ENCODE measurements at regions not wholly inside any gene's neighbourhood (a gene's known extent, or its start where the extent isn't known, plus 50 kb on each side); places are given as distances from the start of the nearest gene placed in this dataset.

DNA sequence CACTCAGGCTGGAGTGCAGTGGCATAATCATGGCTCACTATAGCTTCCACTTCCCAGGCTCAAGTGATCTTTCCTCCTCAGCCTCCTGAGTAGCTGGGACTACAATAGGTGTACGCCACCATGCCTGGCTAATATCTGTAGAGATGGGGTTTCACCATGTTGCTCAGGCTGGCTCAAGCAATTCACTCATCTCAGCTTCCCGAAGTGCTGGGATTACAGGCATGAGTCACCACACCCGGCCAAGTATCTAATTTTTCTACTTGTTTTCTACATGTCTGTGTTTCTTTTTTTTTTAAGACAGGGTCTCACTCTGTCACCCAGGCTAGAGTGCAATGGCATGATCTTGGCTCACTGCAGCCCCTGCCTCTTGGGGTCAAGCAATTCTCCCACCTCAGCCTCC, 119.7 kb upstream of the MED13L start:
- no peak overlapping the region for H3K27ac ChIP-seq (ENCODE audit: low read depth, low read length)

DNA sequence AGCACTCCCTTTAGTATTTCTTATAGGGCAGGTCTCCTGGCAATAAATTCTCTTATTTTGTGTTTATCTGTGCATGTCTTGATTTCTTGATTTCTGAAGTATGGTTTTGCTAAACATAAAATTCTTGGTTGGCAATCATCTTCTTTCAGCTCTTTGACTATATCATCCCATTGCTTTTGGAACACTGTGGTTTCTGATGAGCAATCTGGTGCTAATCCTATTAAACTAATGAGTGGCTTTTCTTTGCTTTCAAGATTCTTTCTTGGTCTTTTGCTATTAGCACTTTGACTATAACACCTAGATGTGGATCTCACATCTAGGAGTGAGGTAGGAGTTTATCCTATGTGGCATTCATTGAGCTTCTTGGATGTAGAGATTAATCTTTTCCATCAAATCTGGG, 120.7 kb upstream of the MED13L start:
- Histone ChIP-seq H3K4me3 (ENCODE audit: low read depth, low read length) (no peak overlapping the region), H3K27me3 (ENCODE audit: control insufficient read depth, insufficient read depth, low read length) (no peaks in the 10 kb centered on the region), H3K9me3 (ENCODE audit: control insufficient read depth, insufficient read depth, low read depth, low read length) (peaks cover 10% of the 10 kb centered on the region), H3K4me1 (ENCODE audit: control insufficient read depth, insufficient read depth, low read length) (no peaks in the 10 kb centered on the region), H3K27ac (ENCODE audit: low read depth, low read length) (no peak overlapping the region), H3K36me3 (ENCODE audit: control insufficient read depth, insufficient read depth, low read length) (no peaks in the 10 kb centered on the region), H3K9ac (ENCODE audit: low read length) (no peak overlapping the region)

More for the DNA sequence above, 119.7 kb upstream of the MED13L start:
- Histone ChIP-seq H3K9ac (ENCODE audit: low read length) (no peak overlapping the region), H3K4me3 (ENCODE audit: low read depth, low read length) (no peak overlapping the region), H3K27me3 (ENCODE audit: control insufficient read depth, insufficient read depth, low read length) (no peaks in the 10 kb centered on the region), H3K4me1 (ENCODE audit: control insufficient read depth, insufficient read depth, low read length) (no peaks in the 10 kb centered on the region), H3K36me3 (ENCODE audit: control insufficient read depth, insufficient read depth, low read length) (no peaks in the 10 kb centered on the region), H3K9me3 (ENCODE audit: control insufficient read depth, insufficient read depth, low read depth, low read length) (peaks cover 10% of the 10 kb centered on the region)

DNA sequence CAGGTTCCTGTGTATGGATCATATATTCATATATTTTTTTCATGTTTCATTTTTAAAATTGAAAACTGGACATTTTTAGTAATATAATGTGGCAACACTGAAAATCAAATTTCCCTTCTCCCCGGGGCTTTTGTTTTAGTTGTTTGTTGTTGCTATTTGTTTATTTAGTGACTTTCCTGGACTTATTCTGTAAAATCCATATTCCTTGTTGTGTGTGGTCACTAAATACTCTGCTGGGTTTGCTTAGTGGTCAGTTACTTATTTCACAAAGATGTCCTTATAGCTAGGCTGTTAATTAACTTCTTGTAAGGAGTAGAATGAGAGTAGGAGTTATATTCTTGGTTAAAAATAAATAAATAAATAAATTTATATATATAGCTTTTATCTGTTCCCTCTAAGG, 121.6 kb upstream of the MED13L start:
- H3K9me3 ChIP-seq (ENCODE audit: control insufficient read depth, insufficient read depth, low read depth, low read length): peaks cover 10% of the 10 kb centered on the region
- H3K4me3 ChIP-seq (ENCODE audit: low read depth, low read length): no peak overlapping the region
- H3K9ac ChIP-seq (ENCODE audit: low read length): no peak overlapping the region
- no peaks in the 10 kb centered on the region for H3K27me3 ChIP-seq (ENCODE audit: control insufficient read depth, insufficient read depth, low read length)
- H3K27ac ChIP-seq (ENCODE audit: low read depth, low read length): no peak overlapping the region
- no peaks in the 10 kb centered on the region for H3K4me1 ChIP-seq (ENCODE audit: control insufficient read depth, insufficient read depth, low read length)
- H3K36me3 ChIP-seq (ENCODE audit: control insufficient read depth, insufficient read depth, low read length): no peaks in the 10 kb centered on the region

DNA sequence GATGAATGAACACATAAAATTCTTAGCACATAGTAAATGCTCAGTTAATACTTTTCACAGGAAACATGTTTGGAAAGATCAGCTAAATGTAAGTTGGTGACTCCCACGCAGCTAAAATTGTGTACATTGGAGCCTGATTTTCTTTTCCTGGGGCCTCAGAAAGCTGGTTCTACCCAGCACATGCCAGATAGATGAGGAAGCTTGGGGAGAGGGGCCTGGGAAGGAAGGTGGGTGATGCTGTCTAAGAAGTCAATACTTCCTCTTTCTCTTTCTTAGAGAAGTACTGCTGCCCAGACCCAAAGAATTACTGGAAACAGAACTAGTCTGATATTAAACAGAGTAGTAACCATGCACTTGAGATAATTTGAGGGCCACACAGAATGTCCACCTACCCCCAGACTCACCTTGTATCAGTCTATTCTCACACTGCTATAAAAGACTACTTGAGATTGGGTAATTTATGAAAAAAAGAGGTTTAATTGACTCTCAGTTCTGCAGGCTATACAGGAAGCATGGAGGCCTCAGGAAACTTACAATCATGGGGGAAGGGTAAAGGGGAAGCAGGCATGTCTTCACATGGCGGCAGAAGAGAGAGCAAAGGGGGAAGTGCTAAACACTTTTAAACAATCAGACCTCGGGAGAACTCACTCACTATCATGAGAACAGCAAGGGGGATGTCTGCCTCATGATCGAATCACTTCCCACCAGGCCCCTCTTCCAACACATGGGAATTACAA, 123.3 kb upstream of the MED13L start:
- Histone ChIP-seq H3K36me3 (ENCODE audit: control insufficient read depth, insufficient read depth, low read length) (no peaks in the 10 kb centered on the region), H3K4me3 (ENCODE audit: low read depth, low read length) (no peak overlapping the region), H3K27ac (ENCODE audit: low read depth, low read length) (no peak overlapping the region), H3K4me1 (ENCODE audit: control insufficient read depth, insufficient read depth, low read length) (no peaks in the 10 kb centered on the region), H3K27me3 (ENCODE audit: control insufficient read depth, insufficient read depth, low read length) (no peaks in the 10 kb centered on the region), H3K9me3 (ENCODE audit: control insufficient read depth, insufficient read depth, low read depth, low read length) (peaks cover 10% of the 10 kb centered on the region), H3K9ac (ENCODE audit: low read length) (no peak overlapping the region)

DNA sequence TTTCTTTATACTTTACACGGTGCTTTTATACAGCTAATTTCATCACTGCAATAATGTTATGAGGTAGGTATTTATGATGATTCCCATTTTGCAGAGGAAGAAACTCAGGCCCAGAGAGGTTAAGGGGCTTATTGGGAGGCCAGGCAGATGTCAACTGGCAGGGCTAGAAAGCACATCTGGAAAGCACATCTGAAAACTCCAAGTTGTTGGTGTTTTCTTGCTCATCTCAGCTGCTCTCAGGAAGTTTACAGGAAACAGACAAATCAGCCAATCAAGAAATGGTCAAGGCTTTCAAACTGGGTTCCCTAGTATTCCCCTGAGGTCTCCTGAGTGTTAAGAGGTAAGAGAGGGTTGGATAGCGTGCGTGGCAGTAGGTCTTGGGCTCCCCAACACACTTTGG, 124.1 kb upstream of the MED13L start:
- H3K27me3 ChIP-seq (ENCODE audit: control insufficient read depth, insufficient read depth, low read length): no peaks in the 10 kb centered on the region
- no peak overlapping the region for H3K4me3 ChIP-seq (ENCODE audit: low read depth, low read length)
- no peaks in the 10 kb centered on the region for H3K4me1 ChIP-seq (ENCODE audit: control insufficient read depth, insufficient read depth, low read length)
- H3K9me3 ChIP-seq (ENCODE audit: control insufficient read depth, insufficient read depth, low read depth, low read length): peaks cover 10% of the 10 kb centered on the region
- H3K36me3 ChIP-seq (ENCODE audit: control insufficient read depth, insufficient read depth, low read length): no peaks in the 10 kb centered on the region
- H3K27ac ChIP-seq (ENCODE audit: low read depth, low read length): no peak overlapping the region
- no peak overlapping the region for H3K9ac ChIP-seq (ENCODE audit: low read length)

DNA sequence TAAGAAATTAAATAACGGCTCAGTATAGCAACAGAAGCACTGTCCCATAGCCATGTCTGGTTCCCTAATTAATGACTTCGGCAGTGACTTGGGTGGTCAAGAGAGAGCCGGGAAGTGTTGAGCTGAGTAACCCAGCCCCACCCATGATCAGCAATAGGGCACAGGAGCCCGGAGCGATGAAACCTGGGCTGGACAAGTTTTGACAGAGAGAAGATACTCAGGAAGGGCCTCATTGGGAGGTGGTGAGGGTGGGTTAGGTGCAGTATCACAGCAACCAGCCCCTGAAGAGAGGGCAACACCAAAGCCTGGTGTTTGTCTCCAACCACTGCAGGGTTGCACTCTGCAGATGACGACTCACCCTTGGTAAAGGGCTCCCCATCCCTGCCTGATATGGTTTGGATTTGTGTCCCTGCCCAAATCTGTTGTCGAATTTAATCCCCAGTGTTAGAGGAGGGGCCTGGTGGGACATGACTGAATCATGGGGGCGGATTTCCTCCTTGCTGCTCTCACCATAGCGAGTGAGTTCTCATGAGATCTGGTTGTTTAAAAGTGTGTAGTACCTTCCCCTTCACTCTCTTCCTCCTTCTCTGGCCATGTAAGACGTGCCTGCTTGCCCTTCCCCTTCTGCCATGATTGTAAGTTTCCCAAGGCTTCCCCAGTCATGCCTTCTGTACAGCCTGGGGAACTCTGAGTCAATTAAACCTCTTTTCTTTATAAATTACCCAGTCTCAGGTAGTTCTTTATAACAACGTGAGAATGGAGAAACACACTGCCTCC, 124.9 kb upstream of the MED13L start:
- H3K4me3 ChIP-seq (ENCODE audit: low read depth, low read length): no peak overlapping the region
- no peaks in the 10 kb centered on the region for H3K36me3 ChIP-seq (ENCODE audit: control insufficient read depth, insufficient read depth, low read length)
- H3K9me3 ChIP-seq (ENCODE audit: control insufficient read depth, insufficient read depth, low read depth, low read length): peaks cover 10% of the 10 kb centered on the region
- H3K27me3 ChIP-seq (ENCODE audit: control insufficient read depth, insufficient read depth, low read length): no peaks in the 10 kb centered on the region
- H3K9ac ChIP-seq (ENCODE audit: low read length): no peak overlapping the region
- no peak overlapping the region for H3K27ac ChIP-seq (ENCODE audit: low read depth, low read length)
- no peaks in the 10 kb centered on the region for H3K4me1 ChIP-seq (ENCODE audit: control insufficient read depth, insufficient read depth, low read length)

DNA sequence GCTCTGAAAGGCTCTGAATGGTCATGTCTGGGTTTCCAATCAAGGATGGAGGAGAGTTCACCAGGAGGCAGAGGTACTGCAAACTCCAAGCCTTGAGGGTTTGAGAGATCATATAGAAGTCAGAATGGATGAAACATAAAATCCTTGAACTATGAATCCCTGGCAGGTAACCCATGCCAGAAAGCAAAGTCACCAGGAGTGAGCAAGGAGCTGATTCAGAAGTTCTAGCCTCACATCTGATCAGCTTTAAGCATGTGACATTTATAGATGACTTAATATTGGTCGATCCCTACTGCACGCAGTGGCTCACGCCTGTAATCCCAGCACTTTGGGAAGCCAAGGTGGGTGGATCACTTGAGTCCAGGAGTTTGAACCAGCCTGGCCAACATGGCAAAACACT, 126.1 kb upstream of the MED13L start:
- H3K9me3 ChIP-seq (ENCODE audit: control insufficient read depth, insufficient read depth, low read depth, low read length): peaks cover 10% of the 10 kb centered on the region
- no peak overlapping the region for H3K9ac ChIP-seq (ENCODE audit: low read length)
- no peak overlapping the region for H3K27ac ChIP-seq (ENCODE audit: low read depth, low read length)
- no peak overlapping the region for H3K4me3 ChIP-seq (ENCODE audit: low read depth, low read length)
- no peaks in the 10 kb centered on the region; the same call in 1 of the 2 replicates for H3K4me1 ChIP-seq (ENCODE audit: control insufficient read depth, insufficient read depth, low read length)
- no peaks in the 10 kb centered on the region for H3K27me3 ChIP-seq (ENCODE audit: control insufficient read depth, insufficient read depth, low read length)
- H3K36me3 ChIP-seq (ENCODE audit: control insufficient read depth, insufficient read depth, low read length): no peaks in the 10 kb centered on the region

DNA sequence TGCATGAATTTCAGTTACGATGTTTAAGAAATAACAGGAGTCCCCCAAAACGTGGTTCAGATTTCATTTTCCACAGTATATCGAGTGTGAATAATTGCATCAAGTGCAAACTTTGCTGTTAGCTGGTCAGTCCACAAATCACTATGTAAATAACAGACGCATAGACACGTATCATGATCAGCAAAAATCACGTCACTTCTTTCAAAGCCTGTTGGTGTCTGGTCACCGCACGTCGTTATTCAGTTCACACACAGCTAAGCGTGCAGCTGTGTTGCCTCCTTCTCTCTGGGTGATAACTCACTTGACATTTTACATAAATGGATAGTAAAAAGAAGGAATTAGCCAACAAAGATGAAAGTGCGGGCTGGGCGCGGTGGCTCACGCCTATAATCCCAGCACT, 126.8 kb upstream of the MED13L start:
- no peak overlapping the region for H3K4me3 ChIP-seq (ENCODE audit: low read depth, low read length)
- no peak overlapping the region for H3K27ac ChIP-seq (ENCODE audit: low read depth, low read length)
- H3K27me3 ChIP-seq (ENCODE audit: control insufficient read depth, insufficient read depth, low read length): no peaks in the 10 kb centered on the region
- H3K9me3 ChIP-seq (ENCODE audit: control insufficient read depth, insufficient read depth, low read depth, low read length): peaks cover 8% of the 10 kb centered on the region
- H3K9ac ChIP-seq (ENCODE audit: low read length): no peak overlapping the region
- H3K4me1 ChIP-seq (ENCODE audit: control insufficient read depth, insufficient read depth, low read length): no peaks in the 10 kb centered on the region; the same call in 1 of the 2 replicates
- H3K36me3 ChIP-seq (ENCODE audit: control insufficient read depth, insufficient read depth, low read length): no peaks in the 10 kb centered on the region

DNA sequence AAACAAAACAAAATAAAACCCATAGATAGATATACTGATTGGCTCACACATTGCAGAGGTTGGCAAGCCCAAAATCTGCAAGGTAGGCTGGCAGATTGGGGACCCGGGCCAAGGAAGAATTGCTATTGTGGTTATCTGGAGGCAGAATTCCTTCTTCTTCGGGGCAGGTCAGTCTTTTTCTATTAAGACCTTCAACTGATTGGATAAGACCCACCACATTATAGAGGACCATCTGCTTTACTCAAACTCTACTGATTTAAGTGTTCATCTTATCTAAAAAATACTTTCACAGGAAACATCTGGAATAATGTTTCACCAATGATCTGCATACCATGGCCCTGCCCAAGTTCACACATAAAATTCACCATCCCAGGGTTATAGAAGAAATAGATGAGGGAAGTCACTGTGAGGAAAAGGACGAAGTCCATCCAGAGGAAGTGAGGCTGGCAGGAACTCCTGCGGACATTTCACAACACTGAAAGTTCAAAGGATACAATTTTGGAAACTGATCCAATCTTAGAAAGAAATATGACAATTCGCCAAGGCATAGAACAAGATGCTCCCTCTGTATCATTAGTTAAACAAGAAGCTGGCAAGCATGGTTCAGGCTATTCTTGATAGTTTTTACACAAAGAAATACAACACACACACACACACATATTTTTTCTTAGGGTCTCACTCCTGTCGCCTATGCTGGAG, 127.6 kb upstream of the MED13L start:
- Histone ChIP-seq H3K36me3 (ENCODE audit: control insufficient read depth, insufficient read depth, low read length) (no peaks in the 10 kb centered on the region), H3K4me1 (ENCODE audit: control insufficient read depth, insufficient read depth, low read length) (no peaks in the 10 kb centered on the region; the same call in 1 of the 2 replicates), H3K27ac (ENCODE audit: low read depth, low read length) (no peak overlapping the region), H3K27me3 (ENCODE audit: control insufficient read depth, insufficient read depth, low read length) (no peaks in the 10 kb centered on the region), H3K9me3 (ENCODE audit: control insufficient read depth, insufficient read depth, low read depth, low read length) (peaks cover under 1% of the 10 kb centered on the region; the same call in 1 of the 2 replicates), H3K4me3 (ENCODE audit: low read depth, low read length) (no peak overlapping the region), H3K9ac (ENCODE audit: low read length) (no peak overlapping the region)

DNA sequence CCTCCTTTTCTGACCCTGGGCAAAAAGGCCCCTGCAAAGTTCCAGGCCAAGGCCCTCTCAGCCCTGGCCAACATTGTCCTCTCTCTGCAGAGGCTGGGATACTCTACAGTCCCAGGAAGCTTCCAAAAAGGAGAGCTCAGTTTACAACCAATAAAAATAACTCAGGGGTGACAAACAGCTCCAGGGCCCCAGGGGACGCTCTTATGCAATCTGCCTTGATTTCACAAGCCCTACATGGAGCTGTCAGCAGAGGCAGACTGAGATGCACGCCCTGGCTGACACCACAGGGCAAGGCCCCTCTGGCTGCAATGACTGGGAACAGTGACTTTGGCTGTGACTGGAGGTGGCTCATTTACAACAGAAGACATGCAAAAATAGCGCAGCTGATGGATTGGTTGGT, 129.0 kb upstream of the MED13L start:
- Histone ChIP-seq H3K36me3 (ENCODE audit: control insufficient read depth, insufficient read depth, low read length) (no peaks in the 10 kb centered on the region), H3K4me1 (ENCODE audit: control insufficient read depth, insufficient read depth, low read length) (peaks cover 6% of the 10 kb centered on the region; the same call in 1 of the 2 replicates), H3K9ac (ENCODE audit: low read length) (no peak overlapping the region), H3K4me3 (ENCODE audit: low read depth, low read length) (no peak overlapping the region), H3K27me3 (ENCODE audit: control insufficient read depth, insufficient read depth, low read length) (no peaks in the 10 kb centered on the region), H3K27ac (ENCODE audit: low read depth, low read length) (no peak overlapping the region), H3K9me3 (ENCODE audit: control insufficient read depth, insufficient read depth, low read depth, low read length) (no peaks in the 10 kb centered on the region)
